ENCODE measurements at regions not wholly inside any gene's neighbourhood (a gene's known extent, or its start where the extent isn't known, plus 50 kb on each side); places are given as distances from the start of the nearest gene placed in this dataset.

DNA sequence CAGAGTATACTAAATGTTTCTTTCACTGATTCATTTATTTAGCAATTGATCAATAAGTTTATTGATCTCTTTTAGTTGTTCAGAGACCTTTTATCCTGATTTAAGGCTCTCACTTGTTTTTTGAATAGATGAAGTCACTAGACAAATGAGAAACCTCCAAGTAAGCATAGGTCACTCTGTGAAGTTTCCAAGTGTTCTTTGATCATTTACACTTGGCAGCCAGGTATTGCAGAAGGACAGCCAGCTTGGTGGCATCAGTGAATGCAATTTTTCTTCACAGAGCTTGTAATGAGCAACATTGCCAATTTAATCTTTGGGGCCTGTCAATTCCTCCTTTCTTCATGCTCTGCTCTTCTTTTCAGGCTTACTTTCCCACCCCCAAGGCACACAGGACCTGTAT is 413.0 kb downstream of the OMA1 start:
- POLR2A ChIA-PET = no interaction called here
- CTCF ChIA-PET = no interaction called here
- no peaks in the 10 kb centered on the region for H3K4me1 ChIP-seq (ENCODE audit: control insufficient read depth in 2 of 2, insufficient read depth in 2 of 2, low read length in 2 of 2)

GRCh38 chr1:58123051-58123450 is 423.5 kb downstream of the OMA1 start:
- Histone ChIP-seq H3K27ac (ENCODE audit: low read length in 2 of 2) (no peak overlapping the region), H3K9me3 (ENCODE audit: control extremely low read depth in 1 of 3, control insufficient read depth in 2 of 3, insufficient read depth in 1 of 3, low read length in 2 of 3) (no peaks in the 10 kb centered on the region), H3K9ac (ENCODE audit: low read length) (no peak overlapping the region), H3K79me2 (ENCODE audit: control insufficient read depth, insufficient read depth, low read length) (no peaks in the 10 kb centered on the region), H3K4me1 (ENCODE audit: control insufficient read depth in 2 of 2, insufficient read depth in 2 of 2, low read length in 2 of 2) (no peaks in the 10 kb centered on the region), H3K27me3 (replicated peaks in 1 of 4; ENCODE audit: control extremely low read depth in 1 of 4, control insufficient read depth in 3 of 4, insufficient read depth in 4 of 4, low read length in 3 of 4) (no peaks in the 10 kb centered on the region), H3K4me2 (replicated peaks; ENCODE audit: low read depth, low read length, poor library complexity, severe bottlenecking) (no peak overlapping the region), H3K36me3 (replicated peaks in 1 of 2; ENCODE audit: control extremely low read depth in 1 of 2, control insufficient read depth in 1 of 2, extremely low read depth in 1 of 2, insufficient read depth in 2 of 2, low read length in 1 of 2) (no peaks in the 10 kb centered on the region), H4K20me1 (ENCODE audit: control insufficient read depth, insufficient read depth, low read length, poor library complexity, severe bottlenecking) (no peaks in the 10 kb centered on the region), H2AFZ (ENCODE audit: insufficient read depth, low read depth, low read length, poor library complexity, severe bottlenecking) (no peak overlapping the region), H3K4me3 (ENCODE audit: control extremely low read depth in 1 of 5, extremely low read depth in 1 of 5, insufficient read depth in 1 of 5, low read depth in 2 of 5, low read length in 4 of 5) (no peak overlapping the region)
- Mint-ChIP-seq H3K9me3 (ENCODE audit: insufficient read depth) (no peaks in the 10 kb centered on the region), H3K4me3 (no peak overlapping the region), H3K27me3 (no peaks in the 10 kb centered on the region), H3K27ac (no peak overlapping the region), H3K4me1 (no peaks in the 10 kb centered on the region)
- ChIA-PET CTCF (no interaction called here), POLR2A (no interaction called here)
- DNase-seq (no peak), ATAC-seq (ENCODE audit: low read depth) (no peak)
- intact Hi-C loops (cut with micrococcal nuclease) = no loop called here
- no CpG with 5 or more reads among the region's 2 CpGs for WGBS (ENCODE audit: insufficient coverage)
- no peak for TF ChIP-seq EZH2 (IDR thresholded peaks at IDR 0.05; ENCODE audit: borderline replicate concordance, insufficient read depth, low read depth, low read length, poor library complexity, severe bottlenecking)
- TF ChIP-seq, protein P1, sequence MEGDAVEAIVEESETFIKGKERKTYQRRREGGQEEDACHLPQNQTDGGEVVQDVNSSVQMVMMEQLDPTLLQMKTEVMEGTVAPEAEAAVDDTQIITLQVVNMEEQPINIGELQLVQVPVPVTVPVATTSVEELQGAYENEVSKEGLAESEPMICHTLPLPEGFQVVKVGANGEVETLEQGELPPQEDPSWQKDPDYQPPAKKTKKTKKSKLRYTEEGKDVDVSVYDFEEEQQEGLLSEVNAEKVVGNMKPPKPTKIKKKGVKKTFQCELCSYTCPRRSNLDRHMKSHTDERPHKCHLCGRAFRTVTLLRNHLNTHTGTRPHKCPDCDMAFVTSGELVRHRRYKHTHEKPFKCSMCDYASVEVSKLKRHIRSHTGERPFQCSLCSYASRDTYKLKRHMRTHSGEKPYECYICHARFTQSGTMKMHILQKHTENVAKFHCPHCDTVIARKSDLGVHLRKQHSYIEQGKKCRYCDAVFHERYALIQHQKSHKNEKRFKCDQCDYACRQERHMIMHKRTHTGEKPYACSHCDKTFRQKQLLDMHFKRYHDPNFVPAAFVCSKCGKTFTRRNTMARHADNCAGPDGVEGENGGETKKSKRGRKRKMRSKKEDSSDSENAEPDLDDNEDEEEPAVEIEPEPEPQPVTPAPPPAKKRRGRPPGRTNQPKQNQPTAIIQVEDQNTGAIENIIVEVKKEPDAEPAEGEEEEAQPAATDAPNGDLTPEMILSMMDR (IDR thresholded peaks at IDR 0.05) = no peak

More for the DNA sequence above, 413.0 kb downstream of the OMA1 start:
- H3K36me3 ChIP-seq (replicated peaks in 1 of 2; ENCODE audit: control extremely low read depth in 1 of 2, control insufficient read depth in 1 of 2, extremely low read depth in 1 of 2, insufficient read depth in 2 of 2, low read length in 1 of 2) = no peaks in the 10 kb centered on the region
- Mint-ChIP-seq H3K4me1 (no peaks in the 10 kb centered on the region), H3K27ac (no peak overlapping the region), H3K27me3 (no peaks in the 10 kb centered on the region), H3K4me3 (no peak overlapping the region), H3K9me3 (ENCODE audit: insufficient read depth) (no peaks in the 10 kb centered on the region)
- no peak overlapping the region for H3K27ac ChIP-seq (ENCODE audit: low read length in 2 of 2)
- no peak overlapping the region for H3K9ac ChIP-seq (ENCODE audit: low read length)
- no peaks in the 10 kb centered on the region for H4K20me1 ChIP-seq (ENCODE audit: control insufficient read depth, insufficient read depth, low read length, poor library complexity, severe bottlenecking)
- no peak for ATAC-seq (ENCODE audit: low read depth)
- H3K27me3 ChIP-seq (replicated peaks in 1 of 4; ENCODE audit: control extremely low read depth in 1 of 4, control insufficient read depth in 3 of 4, insufficient read depth in 4 of 4, low read length in 3 of 4) = no peaks in the 10 kb centered on the region
- no peak overlapping the region for H3K4me2 ChIP-seq (replicated peaks; ENCODE audit: low read depth, low read length, poor library complexity, severe bottlenecking)
- no peak for TF ChIP-seq EZH2 (IDR thresholded peaks at IDR 0.05; ENCODE audit: borderline replicate concordance, insufficient read depth, low read depth, low read length, poor library complexity, severe bottlenecking)
- TF ChIP-seq, protein P1 (IDR thresholded peaks at IDR 0.05) = no peak
- intact Hi-C loops (cut with micrococcal nuclease) = no loop called here
- no peak overlapping the region for H3K4me3 ChIP-seq (ENCODE audit: control extremely low read depth in 1 of 5, extremely low read depth in 1 of 5, insufficient read depth in 1 of 5, low read depth in 2 of 5, low read length in 4 of 5)
- H3K9me3 ChIP-seq (ENCODE audit: control extremely low read depth in 1 of 3, control insufficient read depth in 2 of 3, insufficient read depth in 1 of 3, low read length in 2 of 3) = peaks cover 0 to 2% (median 0%) of the 10 kb centered on the region in 3 donors
- DNase-seq = no peak
- no peak overlapping the region for H2AFZ ChIP-seq (ENCODE audit: insufficient read depth, low read depth, low read length, poor library complexity, severe bottlenecking)
- no peaks in the 10 kb centered on the region for H3K79me2 ChIP-seq (ENCODE audit: control insufficient read depth, insufficient read depth, low read length)
